ENCODE measurements at regions not wholly inside any gene's neighbourhood (a gene's known extent, or its start where the extent isn't known, plus 50 kb on each side); places are given as distances from the start of the nearest gene placed in this dataset.

- no peak overlapping the region for H3K4me3 ChIP-seq
- no peaks in the 10 kb centered on the region for H3K36me3 ChIP-seq
- H3K9me3 ChIP-seq (replicated peaks): no peaks in the 10 kb centered on the region; the same call in 1 of the 2 replicates
- no peak for DNase-seq (ENCODE audit: low read depth in 1 of 2, low spot score in 2 of 2)
- H3K27me3 ChIP-seq (replicated peaks): peaks cover 60% of the 10 kb centered on the region
- H3K27ac ChIP-seq: no peak overlapping the region
- H3K4me1 ChIP-seq (replicated peaks): no peaks in the 10 kb centered on the region
Observed at GRCh38 chr5:141771031-141771430, 89.0 kb upstream of the ARAP3 start.

GRCh38 chr5:141769671-141770070, 87.6 kb upstream of the ARAP3 start:
- no peak overlapping the region for H3K4me3 ChIP-seq
- H3K9me3 ChIP-seq (replicated peaks): no peaks in the 10 kb centered on the region; the same call in 1 of the 2 replicates
- H3K27me3 ChIP-seq (replicated peaks): peaks cover 60% of the 10 kb centered on the region
- no peaks in the 10 kb centered on the region for H3K36me3 ChIP-seq
- no peak overlapping the region for H3K27ac ChIP-seq
- no peaks in the 10 kb centered on the region for H3K4me1 ChIP-seq (replicated peaks)
- no peak for DNase-seq (ENCODE audit: low read depth in 1 of 2, low spot score in 2 of 2)

GRCh38 chr5:141767671-141768070, 85.6 kb upstream of the ARAP3 start:
- Histone ChIP-seq H3K27ac (no peak overlapping the region), H3K9me3 (replicated peaks) (no peaks in the 10 kb centered on the region; the same call in 1 of the 2 replicates), H3K4me3 (no peak overlapping the region), H3K4me1 (replicated peaks) (no peaks in the 10 kb centered on the region), H3K36me3 (no peaks in the 10 kb centered on the region), H3K27me3 (replicated peaks) (peaks cover 63% of the 10 kb centered on the region)
- DNase-seq (ENCODE audit: low read depth in 1 of 2, low spot score in 2 of 2): no peak

GRCh38 chr5:141765896-141766551, 84.0 kb upstream of the ARAP3 start:
- H3K27me3 ChIP-seq (replicated peaks): peaks cover 70% of the 10 kb centered on the region

GRCh38 chr5:141763541-141763940, 81.5 kb upstream of the ARAP3 start:
- no peak for DNase-seq (ENCODE audit: low read depth in 1 of 2, low spot score in 2 of 2)
- Histone ChIP-seq H3K27me3 (replicated peaks) (peaks cover 74% of the 10 kb centered on the region), H3K36me3 (no peaks in the 10 kb centered on the region), H3K4me1 (replicated peaks) (no peaks in the 10 kb centered on the region), H3K4me3 (no peak overlapping the region), H3K27ac (no peak overlapping the region), H3K9me3 (replicated peaks) (no peaks in the 10 kb centered on the region; the same call in 1 of the 2 replicates)

More at GRCh38 chr5:141765896-141766551, 84.0 kb upstream of the ARAP3 start:
- H3K27ac ChIP-seq: no peak overlapping the region
- no peak overlapping the region for H3K4me3 ChIP-seq
- no peaks in the 10 kb centered on the region; the same call in 1 of the 2 replicates for H3K9me3 ChIP-seq (replicated peaks)
- no peaks in the 10 kb centered on the region for H3K4me1 ChIP-seq (replicated peaks)
- H3K36me3 ChIP-seq: no peaks in the 10 kb centered on the region
- no peak for DNase-seq (ENCODE audit: low read depth in 1 of 2, low spot score in 2 of 2)

- no peak overlapping the region for H3K27ac ChIP-seq
- no peaks in the 10 kb centered on the region; the same call in 1 of the 2 replicates for H3K9me3 ChIP-seq (replicated peaks)
- no peak for DNase-seq (ENCODE audit: low read depth in 1 of 2, low spot score in 2 of 2)
- H3K4me1 ChIP-seq (replicated peaks): no peaks in the 10 kb centered on the region
- no peak overlapping the region for H3K4me3 ChIP-seq
- H3K36me3 ChIP-seq: no peaks in the 10 kb centered on the region
- H3K27me3 ChIP-seq (replicated peaks): peaks cover 74% of the 10 kb centered on the region
Observed at GRCh38 chr5:141762790-141763368, 80.8 kb upstream of the ARAP3 start.

GRCh38 chr5:141762316-141762715, 80.3 kb upstream of the ARAP3 start:
- no peak overlapping the region for H3K27ac ChIP-seq
- peaks cover 74% of the 10 kb centered on the region for H3K27me3 ChIP-seq (replicated peaks)
- no peaks in the 10 kb centered on the region for H3K4me1 ChIP-seq (replicated peaks)
- no peak overlapping the region for H3K4me3 ChIP-seq
- DNase-seq (ENCODE audit: low read depth in 1 of 2, low spot score in 2 of 2): no peak
- H3K36me3 ChIP-seq: no peaks in the 10 kb centered on the region
- no peaks in the 10 kb centered on the region; the same call in 1 of the 2 replicates for H3K9me3 ChIP-seq (replicated peaks)

- H3K27ac ChIP-seq: no peak overlapping the region
- H3K36me3 ChIP-seq: no peaks in the 10 kb centered on the region
- H3K4me3 ChIP-seq: no peak overlapping the region
- peaks cover 80% of the 10 kb centered on the region for H3K27me3 ChIP-seq (replicated peaks)
- no peaks in the 10 kb centered on the region for H3K9me3 ChIP-seq (replicated peaks)
- no peaks in the 10 kb centered on the region for H3K4me1 ChIP-seq (replicated peaks)
- no peak for DNase-seq (ENCODE audit: low read depth in 1 of 2, low spot score in 2 of 2)
Observed at GRCh38 chr5:141760753-141761152, 78.7 kb upstream of the ARAP3 start.

GRCh38 chr5:141760193-141760592, 78.2 kb upstream of the ARAP3 start:
- no peak overlapping the region for H3K27ac ChIP-seq
- H3K36me3 ChIP-seq: no peaks in the 10 kb centered on the region
- H3K4me3 ChIP-seq: no peak overlapping the region
- peaks cover 79% of the 10 kb centered on the region for H3K27me3 ChIP-seq (replicated peaks)
- H3K9me3 ChIP-seq (replicated peaks): no peaks in the 10 kb centered on the region
- DNase-seq (ENCODE audit: low read depth in 1 of 2, low spot score in 2 of 2): no peak
- no peaks in the 10 kb centered on the region for H3K4me1 ChIP-seq (replicated peaks)

- DNase-seq (ENCODE audit: low read depth in 1 of 2, low spot score in 2 of 2): no peak
- Histone ChIP-seq H3K36me3 (no peaks in the 10 kb centered on the region), H3K4me3 (no peak overlapping the region), H3K4me1 (replicated peaks) (no peaks in the 10 kb centered on the region), H3K27me3 (replicated peaks) (peaks cover 85% of the 10 kb centered on the region), H3K27ac (no peak overlapping the region), H3K9me3 (replicated peaks) (no peaks in the 10 kb centered on the region)
Observed at GRCh38 chr5:141758310-141758998, 76.4 kb upstream of the ARAP3 start.

GRCh38 chr5:141757402-141757801, 75.4 kb upstream of the ARAP3 start:
- Histone ChIP-seq H3K4me1 (replicated peaks) (no peaks in the 10 kb centered on the region), H3K27me3 (replicated peaks) (peaks cover 85% of the 10 kb centered on the region), H3K36me3 (no peaks in the 10 kb centered on the region), H3K4me3 (no peak overlapping the region), H3K9me3 (replicated peaks) (no peaks in the 10 kb centered on the region), H3K27ac (no peak overlapping the region)
- DNase-seq (ENCODE audit: low read depth in 1 of 2, low spot score in 2 of 2): no peak

GRCh38 chr5:141756196-141756595, 74.2 kb upstream of the ARAP3 start:
- Histone ChIP-seq H3K36me3 (no peaks in the 10 kb centered on the region), H3K27me3 (replicated peaks) (peaks cover 85% of the 10 kb centered on the region), H3K4me1 (replicated peaks) (no peaks in the 10 kb centered on the region), H3K4me3 (no peak overlapping the region), H3K27ac (no peak overlapping the region), H3K9me3 (replicated peaks) (no peaks in the 10 kb centered on the region)
- no peak for DNase-seq (ENCODE audit: low read depth in 1 of 2, low spot score in 2 of 2)

GRCh38 chr5:141753971-141754713, 72.1 kb upstream of the ARAP3 start:
- H3K9me3 ChIP-seq (replicated peaks): no peaks in the 10 kb centered on the region
- no peaks in the 10 kb centered on the region for H3K36me3 ChIP-seq
- no peaks in the 10 kb centered on the region for H3K4me1 ChIP-seq (replicated peaks)
- peak in 1 of 2 experiments; percentile 37 for DNase-seq (ENCODE audit: low read depth in 1 of 2, low spot score in 2 of 2)
- no peak overlapping the region for H3K4me3 ChIP-seq
- H3K27ac ChIP-seq: no peak overlapping the region
- peaks cover 70% of the 10 kb centered on the region for H3K27me3 ChIP-seq (replicated peaks)
